Endothelial cell of umbilical vein (primary cell): ENCODE measurements at regions not wholly inside any gene's neighbourhood (a gene's known extent, or its start where the extent isn't known, plus 50 kb on each side); places are given as distances from the start of the nearest gene placed in this dataset.

ENCODE experiments used
- BruUV-seq: library from RNA; stranded (reverse); fragments of 400-500 nt; replicated peaks from 2 replicates; lab custom pipeline; 2021; lab: Mats Ljungman, UMichigan
- CTCF ChIA-PET: fragments of 300-600, 350-600 bp; sonication (Branson Sonifier 250); formaldehyde crosslinking; loops from one replicate; lab custom pipeline; 2021; ENCODE audit warnings: antibody characterized with exemption, inconsistent platforms; lab: Charles Lee
- POLR2A ChIA-PET: fragments of 300-600, 350-600 bp; sonication (Branson Sonifier 250); formaldehyde crosslinking; loops from one replicate; lab custom pipeline; 2021; ENCODE audit warnings: antibody characterized with exemption, inconsistent platforms; lab: Charles Lee
- DNase-seq: peaks from one replicate; pipeline ENCODE4 v3.0.0-alpha.2; 2011; ENCODE audit warnings: low read depth, low spot score
- FAIRE-seq: peaks from 2 replicates; lab custom pipeline; 2011; peaks lifted over from hg19 to GRCh38; lab: Jason Lieb, UNC
- H2AFZ ChIP-seq: 2 replicates; pipeline ENCODE4 v1.6.0; 2012; ENCODE audit warnings: low read depth, low read length, control low read depth, inconsistent platforms
- H3K27ac ChIP-seq: 2 replicates; pipeline ENCODE4 v1.5.1; 2011; ENCODE audit warnings: low read depth, mild to moderate bottlenecking, control low read depth, low read length, moderate library complexity; ENCODE audit not compliant: insufficient read depth
- H3K27me3 ChIP-seq, 2 experiments: 2 replicates each; pipeline versions ENCODE4 v1.6.0 to v1.6.1; 2011; ENCODE audit warnings: low read length in 2 of 2, mixed read lengths in 1 of 2; ENCODE audit not compliant: control insufficient read depth in 2 of 2, insufficient read depth in 2 of 2
- H3K36me3 ChIP-seq, 2 experiments: 2 replicates in 1 of 2; 3 replicates in 1 of 2; pipeline ENCODE4 v1.5.1; 2011; ENCODE audit warnings: low read length in 2 of 2, mild to moderate bottlenecking in 1 of 2, moderate library complexity in 1 of 2; ENCODE audit not compliant: control insufficient read depth in 2 of 2, insufficient read depth in 2 of 2; ENCODE audit errors: extremely low read depth in 1 of 2
- H3K4me1 ChIP-seq: 3 replicates; pipeline ENCODE4 v1.5.1; 2011; ENCODE audit warnings: mild to moderate bottlenecking, low read length; ENCODE audit not compliant: control insufficient read depth, insufficient read depth; ENCODE audit errors: extremely low read depth
- H3K4me2 ChIP-seq: 2 replicates; pipeline ENCODE4 v1.6.1; 2011; ENCODE audit warnings: low read length, control low read depth, mixed read lengths; ENCODE audit not compliant: insufficient read depth
- H3K4me3 ChIP-seq, 3 experiments: fragments of 200-600 bp in 1 of 3; sonication (generic), shearing (Covaris generic) in 1 of 3; replicated peaks in 1 of 3; 2 replicates each; pipeline ENCODE4 v1.5.1; 2011 to 2016; ENCODE audit warnings: control low read depth in 3 of 3, low read length in 3 of 3, mild to moderate bottlenecking in 2 of 3, inconsistent platforms in 1 of 3, low read depth in 1 of 3, moderate library complexity in 1 of 3; ENCODE audit not compliant: insufficient read depth in 1 of 3
- H3K79me2 ChIP-seq: 2 replicates; pipeline ENCODE4 v1.6.0; 2012; ENCODE audit warnings: low read length, inconsistent platforms; ENCODE audit not compliant: control insufficient read depth, insufficient read depth
- H3K9ac ChIP-seq: replicated peaks from 2 replicates; pipeline ENCODE3; 2011; ENCODE audit warnings: low read length, control low read depth; ENCODE audit not compliant: insufficient read depth; ENCODE audit errors: extremely low read depth
- H3K9me1 ChIP-seq: replicated peaks from 3 replicates; pipeline ENCODE4 v1.6.0; 2011; ENCODE audit warnings: mild to moderate bottlenecking, low read length; ENCODE audit not compliant: control insufficient read depth, insufficient read depth; ENCODE audit errors: extremely low read depth
- H3K9me3 ChIP-seq: replicated peaks from 2 replicates; pipeline ENCODE4 v1.5.1; 2012; ENCODE audit warnings: low read length, inconsistent platforms; ENCODE audit not compliant: control insufficient read depth, insufficient read depth
- H4K20me1 ChIP-seq: replicated peaks from 2 replicates; pipeline ENCODE3; 2011; ENCODE audit warnings: mild to moderate bottlenecking, low read length; ENCODE audit not compliant: control insufficient read depth, insufficient read depth; ENCODE audit errors: extremely low read depth
- EZH2 ChIP-seq: IDR thresholded peaks from 2 replicates; pipeline ENCODE4 v1.6.1; 2012; ENCODE audit warnings: borderline replicate concordance, low read depth, mild to moderate bottlenecking, moderate library complexity, low read length, inconsistent platforms; ENCODE audit not compliant: severe bottlenecking
- FOS ChIP-seq: IDR thresholded peaks from 2 replicates; pipeline ENCODE4 v1.6.1; 2011; ENCODE audit warnings: mild to moderate bottlenecking, low read length, moderate library complexity, borderline replicate concordance; ENCODE audit not compliant: insufficient read depth
- MAX ChIP-seq: IDR thresholded peaks from 2 replicates; pipeline ENCODE4 v1.6.1; 2011; ENCODE audit not compliant: insufficient read depth, insufficient read length
- MYC ChIP-seq: IDR thresholded peaks from one replicate; pipeline ENCODE4 v1.6.1; 2011; ENCODE audit warnings: mild to moderate bottlenecking, low read depth, low read length
- POLR2A ChIP-seq: IDR thresholded peaks from 2 replicates; pipeline ENCODE4 v1.6.1; 2012; ENCODE audit warnings: low read depth, mild to moderate bottlenecking, control low read depth, low read length
- dilution Hi-C: fragments of 300-500 bp; cut with MboI; formaldehyde crosslinking; loops from one replicate; pipeline ENCODE4 v1.15.0; 2019; ENCODE audit warnings: low sequenced_read_pairs; ENCODE audit not compliant: extremely low pct_ligation_motif_present
- intact Hi-C: fragments of 100-400 bp; cut with micrococcal nuclease; formaldehyde crosslinking; loops from one replicate; pipeline ENCODE4 v1.10.0; 2022
- TF ChIP-seq, protein P1 (sequence below), 2 donors: IDR thresholded peaks; 1 replicate in 1 of 2; 2 replicates in 1 of 2; pipeline ENCODE4 v1.5.1; 2011; ENCODE audit warnings: low read length in 2 of 2, mild to moderate bottlenecking in 2 of 2, moderate library complexity in 2 of 2, control low read depth in 1 of 2, inconsistent platforms in 1 of 2, low read depth in 1 of 2; ENCODE audit not compliant: insufficient read depth in 1 of 2; ENCODE audit errors: extremely low read depth in 1 of 2

DNA sequence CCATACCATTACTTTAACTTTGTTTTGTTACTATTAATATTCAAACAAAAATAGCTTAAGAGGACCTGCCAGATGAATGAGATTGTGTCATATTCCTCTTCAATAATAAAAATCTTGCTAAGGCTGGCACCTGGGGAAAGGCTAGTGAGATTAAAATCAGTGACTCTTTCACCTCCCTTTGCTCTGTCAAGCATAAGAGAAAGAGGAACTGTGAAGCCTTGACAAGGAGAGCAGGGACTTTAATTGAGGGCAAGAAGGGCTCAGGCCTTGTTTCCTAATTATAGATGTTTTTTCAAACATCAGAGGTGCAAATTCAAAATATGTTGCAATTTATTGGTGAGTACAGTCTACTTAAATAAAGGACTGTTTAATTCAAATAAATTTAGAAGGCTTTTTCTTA lies 91.7 kb downstream of the SPATA31D1 start:
- H3K4me1 ChIP-seq = no peaks in the 10 kb centered on the region
- no peaks in the 10 kb centered on the region for H3K27me3 ChIP-seq
- dilution Hi-C loops = no loop called here
- intact Hi-C loops = no loop called here
- CTCF ChIA-PET = no interaction called here
- POLR2A ChIA-PET = no interaction called here
- no peaks in the 10 kb centered on the region for H4K20me1 ChIP-seq
- no peak for DNase-seq
- H2AFZ ChIP-seq = no peak overlapping the region
- no peak overlapping the region for H3K4me2 ChIP-seq
- H3K36me3 ChIP-seq = no peaks in the 10 kb centered on the region
- H3K79me2 ChIP-seq = no peaks in the 10 kb centered on the region
- H3K4me3 ChIP-seq = no peak overlapping the region
- no peaks in the 10 kb centered on the region for H3K9me1 ChIP-seq
- H3K9ac ChIP-seq = no peak overlapping the region
- no peak overlapping the region for H3K27ac ChIP-seq
- no TSS peak for BruUV-seq
- no peak for TF ChIP-seq MAX
- TF ChIP-seq, protein P1, sequence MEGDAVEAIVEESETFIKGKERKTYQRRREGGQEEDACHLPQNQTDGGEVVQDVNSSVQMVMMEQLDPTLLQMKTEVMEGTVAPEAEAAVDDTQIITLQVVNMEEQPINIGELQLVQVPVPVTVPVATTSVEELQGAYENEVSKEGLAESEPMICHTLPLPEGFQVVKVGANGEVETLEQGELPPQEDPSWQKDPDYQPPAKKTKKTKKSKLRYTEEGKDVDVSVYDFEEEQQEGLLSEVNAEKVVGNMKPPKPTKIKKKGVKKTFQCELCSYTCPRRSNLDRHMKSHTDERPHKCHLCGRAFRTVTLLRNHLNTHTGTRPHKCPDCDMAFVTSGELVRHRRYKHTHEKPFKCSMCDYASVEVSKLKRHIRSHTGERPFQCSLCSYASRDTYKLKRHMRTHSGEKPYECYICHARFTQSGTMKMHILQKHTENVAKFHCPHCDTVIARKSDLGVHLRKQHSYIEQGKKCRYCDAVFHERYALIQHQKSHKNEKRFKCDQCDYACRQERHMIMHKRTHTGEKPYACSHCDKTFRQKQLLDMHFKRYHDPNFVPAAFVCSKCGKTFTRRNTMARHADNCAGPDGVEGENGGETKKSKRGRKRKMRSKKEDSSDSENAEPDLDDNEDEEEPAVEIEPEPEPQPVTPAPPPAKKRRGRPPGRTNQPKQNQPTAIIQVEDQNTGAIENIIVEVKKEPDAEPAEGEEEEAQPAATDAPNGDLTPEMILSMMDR (IDR thresholded peaks at IDR 0.05; ENCODE audit: extremely low read depth in 1 of 2, insufficient read depth in 1 of 2, low read depth in 1 of 2, low read length in 2 of 2) = no peak
- no peak for TF ChIP-seq EZH2
- no peaks in the 10 kb centered on the region for H3K9me3 ChIP-seq
- no peak for FAIRE-seq

- Histone ChIP-seq H3K79me2 (no peaks in the 10 kb centered on the region), H4K20me1 (no peaks in the 10 kb centered on the region), H3K27me3 (no peaks in the 10 kb centered on the region), H3K9ac (no peak overlapping the region), H3K36me3 (no peaks in the 10 kb centered on the region), H3K27ac (no peak overlapping the region), H3K4me2 (no peak overlapping the region), H3K9me3 (no peaks in the 10 kb centered on the region), H3K9me1 (no peaks in the 10 kb centered on the region), H2AFZ (no peak overlapping the region), H3K4me3 (no peak overlapping the region), H3K4me1 (no peaks in the 10 kb centered on the region)
- BruUV-seq = no TSS peak
- ChIA-PET POLR2A (no interaction called here), CTCF (no interaction called here)
- intact Hi-C loops = no loop called here
- dilution Hi-C loops = no loop called here
- no peak for FAIRE-seq
- no peak for DNase-seq
- no peak for TF ChIP-seq POLR2A
- TF ChIP-seq FOS = no peak
- no peak for TF ChIP-seq MAX
- no peak for TF ChIP-seq MYC
Observed at GRCh38 chr9:82081496-82081895, 92.9 kb downstream of the SPATA31D1 start.
